ENCODE measurements at regions not wholly inside any gene's neighbourhood (a gene's known extent, or its start where the extent isn't known, plus 50 kb on each side); places are given as distances from the start of the nearest gene placed in this dataset.

- TF ChIP-seq EP300 (IDR thresholded peaks at IDR 0.05) (no peak), POLR2A (IDR thresholded peaks at IDR 0.05) (no peak), CTCF (IDR thresholded peaks at IDR 0.05) (no peak), POLR2AphosphoS5 (IDR thresholded peaks at IDR 0.05) (no peak)
Observed at GRCh38 chr16:79962962-79963361, 362.4 kb upstream of the MAF start.
